K562 (cell line): ENCODE measurements at regions not wholly inside any gene's neighbourhood (a gene's known extent, or its start where the extent isn't known, plus 50 kb on each side); places are given as distances from the start of the nearest gene placed in this dataset.

Source experiments
- ATAC-seq: fragments of 200-7000 bp; cut with Tn5 transposase; 3 replicates; pipeline ENCODE4 v1.9.1; 2020; ENCODE audit warnings: moderate library complexity
- BruUV-seq: library from RNA; stranded (reverse); fragments of 400-500 nt; replicated peaks from 2 replicates; lab custom pipeline; 2021; lab: Mats Ljungman, UMichigan
- CTCF ChIA-PET: fragments of 300-600 bp; formaldehyde crosslinking; extraction: SDS; loops from one replicate; lab custom pipeline; 2021; ENCODE audit warnings: low intra/inter-chr PET ratio; lab: Yijun Ruan, JAX
- POLR2A ChIA-PET: fragments of 300-600, 350-650 bp; sonication (Branson Sonifier 250); formaldehyde crosslinking; extraction: SDS; loops from one replicate; lab custom pipeline; 2021; ENCODE audit warnings: antibody characterized with exemption, inconsistent platforms; lab: Yijun Ruan, JAX
- DNase-seq, 4 experiments: peaks; one replicate each; pipeline versions ENCODE4 v3.0.0 to v3.0.0-alpha.2; 2011 to 2018; ENCODE audit warnings: low spot score in 3 of 4, mixed read lengths in 3 of 4; ENCODE audit errors: extremely low read depth in 1 of 4
- FAIRE-seq: peaks from 2 replicates; lab custom pipeline; 2011; peaks lifted over from hg19 to GRCh38; lab: Jason Lieb, UNC
- H2AFZ ChIP-seq: 2 replicates; pipeline ENCODE4 v1.6.0; 2011; ENCODE audit warnings: low read depth, low read length, control low read depth, inconsistent platforms
- H3K27ac ChIP-seq: fragments of 200-600 bp; 3 replicates; pipeline ENCODE4 v1.8.0; 2011; ENCODE audit warnings: low read depth, mild to moderate bottlenecking, control low read depth, inconsistent platforms, low read length, moderate library complexity, mixed read lengths; ENCODE audit errors: extremely low read depth
- H3K27me3 ChIP-seq, 2 experiments: fragments of 300-600 bp in 1 of 2; 2 replicates in 1 of 2; 3 replicates in 1 of 2; pipeline versions ENCODE4 v1.6.0 to v1.8.0; 2011; ENCODE audit warnings: inconsistent platforms in 2 of 2, low read length in 2 of 2, mild to moderate bottlenecking in 1 of 2, mixed read lengths in 1 of 2, moderate library complexity in 1 of 2; ENCODE audit not compliant: control insufficient read depth in 2 of 2, insufficient read depth in 2 of 2
- H3K36me3 ChIP-seq: fragments of 300-600 bp; 3 replicates; pipeline ENCODE4 v1.8.0; 2011; ENCODE audit warnings: mild to moderate bottlenecking, low read length, inconsistent platforms; ENCODE audit not compliant: control insufficient read depth, insufficient read depth
- H3K4me1 ChIP-seq, 2 experiments: fragments of 200-600 bp in 1 of 2; replicated peaks in 1 of 2; 2 replicates in 1 of 2; 3 replicates in 1 of 2; pipeline versions ENCODE4 v1.5.1 to v1.8.0; 2011; ENCODE audit warnings: inconsistent platforms in 2 of 2, low read length in 2 of 2, mild to moderate bottlenecking in 1 of 2, mixed read lengths in 1 of 2, moderate library complexity in 1 of 2; ENCODE audit not compliant: control insufficient read depth in 2 of 2, insufficient read depth in 2 of 2
- H3K4me2 ChIP-seq: 2 replicates; pipeline ENCODE4 v1.6.1; 2011; ENCODE audit warnings: low read length, control low read depth, inconsistent platforms, mixed read lengths; ENCODE audit not compliant: insufficient read depth
- H3K4me3 ChIP-seq: fragments of 200-600 bp; sonication (generic), shearing (Covaris generic); 2 replicates; pipeline ENCODE4 v1.5.1; 2016; ENCODE audit warnings: control low read depth, inconsistent platforms
- H3K79me2 ChIP-seq: fragments of 200-600 bp; 3 replicates; pipeline ENCODE4 v1.8.0; 2011; ENCODE audit warnings: low read length, inconsistent platforms; ENCODE audit not compliant: control insufficient read depth, insufficient read depth
- H3K9ac ChIP-seq, 2 experiments: 2 replicates each; pipeline versions ENCODE4 v1.6.0 to v1.6.1; 2011; ENCODE audit warnings: low read depth in 2 of 2, low read length in 2 of 2, control low read depth in 1 of 2, inconsistent platforms in 1 of 2, mild to moderate bottlenecking in 1 of 2, mixed read lengths in 1 of 2; ENCODE audit not compliant: insufficient read depth in 1 of 2
- H3K9me1 ChIP-seq: one replicate; pipeline ENCODE4 v1.6.0; 2011; ENCODE audit warnings: inconsistent platforms, mild to moderate bottlenecking, low read length, moderate library complexity; ENCODE audit not compliant: control insufficient read depth, insufficient read depth
- H3K9me3 ChIP-seq: replicated peaks from 2 replicates; pipeline ENCODE4 v1.5.1; 2011; ENCODE audit warnings: low read depth, low read length, inconsistent platforms; ENCODE audit not compliant: control insufficient read depth, insufficient read depth
- H4K20me1 ChIP-seq: replicated peaks from 2 replicates; pipeline ENCODE4 v1.6.1; 2011; ENCODE audit warnings: low read length, inconsistent platforms, mixed read lengths; ENCODE audit not compliant: control insufficient read depth, insufficient read depth
- FOXJ2 ChIP-seq: fragments of 200-800 bp; sonication (Bioruptor generic); IDR thresholded peaks from 2 replicates; pipeline ENCODE4 v1.6.1; 2016; ENCODE audit warnings: missing genetic modification characterization, missing compliant biosample characterization
- FOXP4 ChIP-seq: sonication (generic); formaldehyde crosslinking; IDR thresholded peaks from 2 replicates; pipeline ENCODE4 v1.8.0; 2022; ENCODE audit warnings: mild to moderate bottlenecking, missing genetic modification reagents, borderline replicate concordance
- KLF13 ChIP-seq: fragments of 450-650 bp; IDR thresholded peaks from 2 replicates; pipeline ENCODE4 v1.6.1; 2016; ENCODE audit warnings: missing genetic modification characterization, low read depth, mild to moderate bottlenecking, missing compliant biosample characterization, moderate library complexity, borderline replicate concordance
- MTA2 ChIP-seq: fragments of 450-650 bp; IDR thresholded peaks from 2 replicates; pipeline ENCODE4 v1.6.1; 2016; ENCODE audit warnings: low read depth
- MXI1 ChIP-seq: IDR thresholded peaks from 2 replicates; pipeline ENCODE4 v1.6.1; 2011; ENCODE audit warnings: low read depth, mild to moderate bottlenecking, improper control_type of control experiment, low read length
- MYBL2 ChIP-seq, 2 experiments: fragments of 450-650 bp in 1 of 2; sonication (generic) in 1 of 2; formaldehyde crosslinking in 1 of 2; IDR thresholded peaks; 2 replicates each; pipeline versions ENCODE4 v1.6.1 to v1.8.1; 2017 to 2022; ENCODE audit warnings: borderline replicate concordance in 1 of 2, inconsistent platforms in 1 of 2, low read depth in 1 of 2, mild to moderate bottlenecking in 1 of 2, missing genetic modification reagents in 1 of 2, moderate library complexity in 1 of 2
- POLR2A ChIP-seq: fragments of 450-650 bp; conservative IDR thresholded peaks from 2 replicates; pipeline ENCODE4 v1.6.1; 2016
- RBM15 ChIP-seq: fragments of 200-400 bp; formaldehyde crosslinking; IDR thresholded peaks from 2 replicates; pipeline ENCODE4 v1.6.1; 2018; ENCODE audit warnings: mild to moderate bottlenecking, low read length, moderate library complexity; ENCODE audit not compliant: insufficient read depth
- TEAD1 ChIP-seq, 2 experiments: fragments of 450-650 bp in 1 of 2; sonication (generic) in 1 of 2; formaldehyde crosslinking; IDR thresholded peaks; 2 replicates each; pipeline versions ENCODE4 v1.4.0 to v1.8.0; 2020 to 2022; ENCODE audit warnings: mild to moderate bottlenecking in 2 of 2, missing genetic modification reagents in 1 of 2
- ZNF197 ChIP-seq: fragments of 200-800 bp; sonication (Bioruptor generic); IDR thresholded peaks from 2 replicates; pipeline ENCODE4 v1.6.1; 2016; ENCODE audit warnings: low read depth, missing genetic modification characterization, missing compliant biosample characterization
- WGBS: fragments of 100-300 bp; shearing (Covaris generic); methylation state at CpG from one replicate; pipeline ENCODE4 v1.1.6; 2016; ENCODE audit warnings: low coverage, mixed read lengths; ENCODE audit not compliant: insufficient coverage; ENCODE audit errors: missing lambda C conversion rate; 5-methylcytosine and 5-hydroxymethylcytosine counted together
- in situ Hi-C: fragments of 300-500 bp; cut with MboI; formaldehyde crosslinking; loops from 4 replicates; pipeline ENCODE4 v1.15.0; 2018; ENCODE audit warnings: inconsistent platforms, mixed read lengths
- intact Hi-C: fragments of 100-400 bp; cut with micrococcal nuclease; formaldehyde crosslinking; loops from 2 replicates; pipeline ENCODE4 v1.14.2; 2022

GRCh38 chr2:116450990-116451389 lies 1363.5 kb upstream of the DDX18 start:
- ATAC-seq (no peak), FAIRE-seq (no peak), DNase-seq (no peak)
- no peaks in the 10 kb centered on the region for H3K79me2 ChIP-seq
- no peaks in the 10 kb centered on the region for H4K20me1 ChIP-seq
- H3K4me1 ChIP-seq: no peaks in the 10 kb centered on the region
- H3K9me3 ChIP-seq: no peaks in the 10 kb centered on the region
- no peaks in the 10 kb centered on the region for H3K36me3 ChIP-seq
- H3K27me3 ChIP-seq: no peaks in the 10 kb centered on the region
- intact Hi-C loops (no loop called here), in situ Hi-C loops (no loop called here)
- ChIA-PET POLR2A (no interaction called here), CTCF (no interaction called here)
- H2AFZ ChIP-seq: no peak overlapping the region
- WGBS: 0% methylated on average over 1 of the region's 1 CpG
- BruUV-seq: no TSS peak
- H3K9me1 ChIP-seq: no peaks in the 10 kb centered on the region
- TF ChIP-seq POLR2A: no peak
- TF ChIP-seq MXI1: no peak
- no peak for TF ChIP-seq TEAD1 (CRISPR knock-in tag; IDR thresholded peaks at IDR 0.05)
- no peak for TF ChIP-seq MTA2
- TF ChIP-seq FOXJ2 (tag): no peak
- no peak for TF ChIP-seq ZNF197
- no peak for TF ChIP-seq RBM15
- TF ChIP-seq MYBL2 (IDR thresholded peaks at IDR 0.05; ENCODE audit: low read depth): no peak
- TF ChIP-seq MYBL2 (CRISPR knock-in tag; IDR thresholded peaks at IDR 0.05; ENCODE audit: borderline replicate concordance): no peak
- TF ChIP-seq FOXP4: no peak
- TF ChIP-seq KLF13: no peak
- H3K4me2 ChIP-seq: no peak overlapping the region
- no peak overlapping the region for H3K27ac ChIP-seq
- H3K9ac ChIP-seq: no peak overlapping the region
- no peak overlapping the region for H3K4me3 ChIP-seq
